ENCODE measurements at regions not wholly inside any gene's neighbourhood (a gene's known extent, or its start where the extent isn't known, plus 50 kb on each side); places are given as distances from the start of the nearest gene placed in this dataset.

- no TSS peak for BruUV-seq (replicated peaks)
- no peak overlapping the region for H3K4me2 ChIP-seq (ENCODE audit: control insufficient read depth, insufficient read depth)
- POLR2A ChIA-PET, result no interaction called here
- no peaks in the 10 kb centered on the region for H3K4me1 ChIP-seq (ENCODE audit: control insufficient read depth, insufficient read depth, low read length)
- no peaks in the 10 kb centered on the region for H3K9me3 ChIP-seq (replicated peaks; ENCODE audit: control insufficient read depth, insufficient read depth, low read length)
- TF ChIP-seq SP1 (IDR thresholded peaks at IDR 0.05; ENCODE audit: low read depth, low read length), result no peak
- no peak for TF ChIP-seq FOXK2 (IDR thresholded peaks at IDR 0.05)
- TF ChIP-seq EGR1 (IDR thresholded peaks at IDR 0.05; ENCODE audit: borderline replicate concordance in 1 of 2, low read depth in 2 of 2, low read length in 2 of 2), result no peak
- TF ChIP-seq ASH2L (IDR thresholded peaks at IDR 0.05; ENCODE audit: borderline replicate concordance, low read depth), result no peak
- no peak for TF ChIP-seq SREBF1 (IDR thresholded peaks at IDR 0.05; ENCODE audit: low read length)
- no peak for TF ChIP-seq RAD51 (IDR thresholded peaks at IDR 0.05)
- TF ChIP-seq CBX3 (IDR thresholded peaks at IDR 0.05; ENCODE audit: borderline replicate concordance, low read depth), result no peak
- no peak for TF ChIP-seq BCL11A (IDR thresholded peaks at IDR 0.05; ENCODE audit: low read depth, low read length)
- TF ChIP-seq, protein P1, sequence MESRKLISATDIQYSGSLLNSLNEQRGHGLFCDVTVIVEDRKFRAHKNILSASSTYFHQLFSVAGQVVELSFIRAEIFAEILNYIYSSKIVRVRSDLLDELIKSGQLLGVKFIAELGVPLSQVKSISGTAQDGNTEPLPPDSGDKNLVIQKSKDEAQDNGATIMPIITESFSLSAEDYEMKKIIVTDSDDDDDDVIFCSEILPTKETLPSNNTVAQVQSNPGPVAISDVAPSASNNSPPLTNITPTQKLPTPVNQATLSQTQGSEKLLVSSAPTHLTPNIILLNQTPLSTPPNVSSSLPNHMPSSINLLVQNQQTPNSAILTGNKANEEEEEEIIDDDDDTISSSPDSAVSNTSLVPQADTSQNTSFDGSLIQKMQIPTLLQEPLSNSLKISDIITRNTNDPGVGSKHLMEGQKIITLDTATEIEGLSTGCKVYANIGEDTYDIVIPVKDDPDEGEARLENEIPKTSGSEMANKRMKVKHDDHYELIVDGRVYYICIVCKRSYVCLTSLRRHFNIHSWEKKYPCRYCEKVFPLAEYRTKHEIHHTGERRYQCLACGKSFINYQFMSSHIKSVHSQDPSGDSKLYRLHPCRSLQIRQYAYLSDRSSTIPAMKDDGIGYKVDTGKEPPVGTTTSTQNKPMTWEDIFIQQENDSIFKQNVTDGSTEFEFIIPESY (IDR thresholded peaks at IDR 0.05), result no peak
- TF ChIP-seq POLR2AphosphoS5 (IDR thresholded peaks at IDR 0.05; ENCODE audit: low read length), result no peak
- TF ChIP-seq RELA (IDR thresholded peaks at IDR 0.05; ENCODE audit: borderline replicate concordance, partially characterized antibody), result no peak
- no peak for TF ChIP-seq E4F1 (IDR thresholded peaks at IDR 0.05; ENCODE audit: borderline replicate concordance, partially characterized antibody)
- TF ChIP-seq, protein P2, sequence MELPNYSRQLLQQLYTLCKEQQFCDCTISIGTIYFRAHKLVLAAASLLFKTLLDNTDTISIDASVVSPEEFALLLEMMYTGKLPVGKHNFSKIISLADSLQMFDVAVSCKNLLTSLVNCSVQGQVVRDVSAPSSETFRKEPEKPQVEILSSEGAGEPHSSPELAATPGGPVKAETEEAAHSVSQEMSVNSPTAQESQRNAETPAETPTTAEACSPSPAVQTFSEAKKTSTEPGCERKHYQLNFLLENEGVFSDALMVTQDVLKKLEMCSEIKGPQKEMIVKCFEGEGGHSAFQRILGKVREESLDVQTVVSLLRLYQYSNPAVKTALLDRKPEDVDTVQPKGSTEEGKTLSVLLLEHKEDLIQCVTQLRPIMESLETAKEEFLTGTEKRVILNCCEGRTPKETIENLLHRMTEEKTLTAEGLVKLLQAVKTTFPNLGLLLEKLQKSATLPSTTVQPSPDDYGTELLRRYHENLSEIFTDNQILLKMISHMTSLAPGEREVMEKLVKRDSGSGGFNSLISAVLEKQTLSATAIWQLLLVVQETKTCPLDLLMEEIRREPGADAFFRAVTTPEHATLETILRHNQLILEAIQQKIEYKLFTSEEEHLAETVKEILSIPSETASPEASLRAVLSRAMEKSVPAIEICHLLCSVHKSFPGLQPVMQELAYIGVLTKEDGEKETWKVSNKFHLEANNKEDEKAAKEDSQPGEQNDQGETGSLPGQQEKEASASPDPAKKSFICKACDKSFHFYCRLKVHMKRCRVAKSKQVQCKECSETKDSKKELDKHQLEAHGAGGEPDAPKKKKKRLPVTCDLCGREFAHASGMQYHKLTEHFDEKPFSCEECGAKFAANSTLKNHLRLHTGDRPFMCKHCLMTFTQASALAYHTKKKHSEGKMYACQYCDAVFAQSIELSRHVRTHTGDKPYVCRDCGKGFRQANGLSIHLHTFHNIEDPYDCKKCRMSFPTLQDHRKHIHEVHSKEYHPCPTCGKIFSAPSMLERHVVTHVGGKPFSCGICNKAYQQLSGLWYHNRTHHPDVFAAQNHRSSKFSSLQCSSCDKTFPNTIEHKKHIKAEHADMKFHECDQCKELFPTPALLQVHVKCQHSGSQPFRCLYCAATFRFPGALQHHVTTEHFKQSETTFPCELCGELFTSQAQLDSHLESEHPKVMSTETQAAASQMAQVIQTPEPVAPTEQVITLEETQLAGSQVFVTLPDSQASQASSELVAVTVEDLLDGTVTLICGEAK (IDR thresholded peaks at IDR 0.05; ENCODE audit: borderline replicate concordance), result no peak
- no peak for TF ChIP-seq CEBPB (IDR thresholded peaks at IDR 0.05; ENCODE audit: borderline replicate concordance in 1 of 2, low read depth in 2 of 2, low read length in 2 of 2)
- H3K27ac ChIP-seq (ENCODE audit: control insufficient read depth, insufficient read depth), result no peak overlapping the region
- no peak overlapping the region for H2AFZ ChIP-seq (ENCODE audit: control insufficient read depth, low read depth, low read length)
- peaks cover 0 to 3% of the 10 kb centered on the region in 2 experiments; a peak in 2 of 4 replicates for H3K27me3 ChIP-seq (replicated peaks in 1 of 2; ENCODE audit: control insufficient read depth in 2 of 2, insufficient read depth in 2 of 2, low read length in 1 of 2)
- no peak overlapping the region for H3K9ac ChIP-seq (ENCODE audit: control insufficient read depth, insufficient read depth, low read length)
- H3K79me2 ChIP-seq (ENCODE audit: control insufficient read depth, insufficient read depth, low read length), result no peaks in the 10 kb centered on the region
- H4K20me1 ChIP-seq (ENCODE audit: control insufficient read depth, insufficient read depth), result no peaks in the 10 kb centered on the region
- CTCF ChIA-PET, result no interaction called here
- RAD21 ChIA-PET (ENCODE audit: unreplicated experiment), result no interaction called here
- H3K36me3 ChIP-seq (ENCODE audit: control insufficient read depth in 2 of 2, insufficient read depth in 2 of 2, low read length in 1 of 2), result no peaks in the 10 kb centered on the region
- intact Hi-C loops (cut with micrococcal nuclease; ENCODE audit: unreplicated experiment) (no loop called here), in situ Hi-C loops (cut with MboI) (no loop called here)
- DNase-seq (ENCODE audit: low read depth, low spot score), result no peak
- no peak for FAIRE-seq
- SMC1A ChIA-PET (ENCODE audit: uncharacterized antibody, unreplicated experiment), result interaction anchor here (1.1 kb wide), 1 partner anchor 21 kb away, joined by 3 read pairs; no protein-coding TSS in a partner anchor
- ATAC-seq, result no peak
- 0% methylated on average over 3 of the region's 3 CpGs for WGBS (ENCODE audit: insufficient coverage, insufficient replicate concordance, low lambda C conversion rate, missing lambda C conversion rate)
- no peak overlapping the region for H3K4me3 ChIP-seq
These were observed 170.5 kb upstream of the RBM19 start for GRCh38 chr12:114136631-114137030.

Measured in GM12878 (cell line).